HUDEP-2 (cell line): ENCODE measurements at regions not wholly inside any gene's neighbourhood (a gene's known extent, or its start where the extent isn't known, plus 50 kb on each side); places are given as distances from the start of the nearest gene placed in this dataset.
"Not testable (repeated sequence)": the region's sequence is repeated elsewhere in the genome, so short reads cannot be mapped to it uniquely, and the experiment has no call there.

Experiments
- DNase-seq, 76 experiments: peaks; one replicate each; lab custom pipeline; 2025; ENCODE audit not compliant: unreplicated experiment in 76 of 76; lab: John Stamatoyannopoulos, UW

- no peak for DNase-seq
Measured at GRCh38 chr3:110821586-110821985, 250.0 kb upstream of the NECTIN3 start.

- no peak for DNase-seq
Measured at GRCh38 chr3:110822971-110823370, 248.6 kb upstream of the NECTIN3 start.

GRCh38 chr3:110846971-110847370 is 224.6 kb upstream of the NECTIN3 start:
- no peak for DNase-seq

- no peak for DNase-seq
Measured at GRCh38 chr3:110849064-110849463, 222.6 kb upstream of the NECTIN3 start.

- DNase-seq = no peak
Measured at GRCh38 chr3:110851736-110852135, 219.9 kb upstream of the NECTIN3 start.

GRCh38 chr3:110855207-110855606 is 216.4 kb upstream of the NECTIN3 start:
- no peak for DNase-seq

GRCh38 chr3:110856916-110857315 is 214.7 kb upstream of the NECTIN3 start:
- DNase-seq = no peak

GRCh38 chr3:110858549-110858948 is 213.1 kb upstream of the NECTIN3 start:
- DNase-seq = no peak

GRCh38 chr3:110859336-110859735 is 212.3 kb upstream of the NECTIN3 start:
- DNase-seq = no peak

GRCh38 chr3:110859993-110860392 is 211.6 kb upstream of the NECTIN3 start:
- no peak for DNase-seq

- DNase-seq = no peak
Measured at GRCh38 chr3:110865934-110866333, 205.7 kb upstream of the NECTIN3 start.

GRCh38 chr3:110868106-110868505 is 203.5 kb upstream of the NECTIN3 start:
- no peak for DNase-seq

GRCh38 chr3:110869736-110870135 is 201.9 kb upstream of the NECTIN3 start:
- DNase-seq = no peak

- DNase-seq = no peak
Measured at GRCh38 chr3:110871869-110872268, 199.7 kb upstream of the NECTIN3 start.

GRCh38 chr3:110878692-110879091 is 192.9 kb upstream of the NECTIN3 start:
- no peak for DNase-seq

GRCh38 chr3:110881069-110881468 is 190.5 kb upstream of the NECTIN3 start:
- DNase-seq = peak in 27 of 76 experiments; percentile 0 to 27 (median 2)

GRCh38 chr3:110886222-110886893 is 185.3 kb upstream of the NECTIN3 start:
- no peak for DNase-seq

- DNase-seq = no peak
Measured at GRCh38 chr3:110887176-110887575, 184.4 kb upstream of the NECTIN3 start.

- DNase-seq = not testable (repeated sequence)
Measured at GRCh38 chr3:110888625-110889375, 182.8 kb upstream of the NECTIN3 start.

- not testable (repeated sequence) for DNase-seq
Measured at GRCh38 chr3:110889376-110889699, 182.3 kb upstream of the NECTIN3 start.

GRCh38 chr3:110894574-110894973 is 177.0 kb upstream of the NECTIN3 start:
- no peak for DNase-seq

GRCh38 chr3:110895054-110895453 is 176.6 kb upstream of the NECTIN3 start:
- no peak for DNase-seq
